ENCODE measurements at regions not wholly inside any gene's neighbourhood (a gene's known extent, or its start where the extent isn't known, plus 50 kb on each side); places are given as distances from the start of the nearest gene placed in this dataset.

DNA sequence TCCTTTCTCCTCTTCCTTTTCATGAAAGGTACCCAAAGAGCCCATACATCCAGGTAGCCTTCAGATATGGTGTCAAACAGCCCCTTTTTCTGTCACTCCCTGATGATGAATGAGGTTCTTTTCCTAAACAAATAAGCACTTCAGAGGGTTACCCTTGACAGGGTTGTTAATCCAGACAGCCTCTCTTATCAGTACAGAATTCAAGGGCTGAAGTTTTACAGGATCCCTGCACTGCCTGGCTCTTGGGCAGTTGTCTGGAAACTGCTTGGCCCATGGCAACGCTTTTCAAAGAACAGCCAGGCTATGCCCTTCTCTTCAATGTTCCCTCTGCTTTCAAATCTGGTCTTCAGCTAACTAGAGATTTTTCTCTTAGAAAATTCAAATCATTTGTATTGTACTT is 352.6 kb upstream of the FAM241A start:
- H3K9ac ChIP-seq (ENCODE audit: low read length), result no peak overlapping the region
- no peak overlapping the region for H3K4me2 ChIP-seq (ENCODE audit: low read depth, low read length)
- H3K4me1 ChIP-seq (ENCODE audit: low read length), result no peaks in the 10 kb centered on the region
- H3K27ac ChIP-seq (ENCODE audit: low read length), result no peak overlapping the region
- no peaks in the 10 kb centered on the region for H3K27me3 ChIP-seq (replicated peaks; ENCODE audit: insufficient read depth, low read length)
- TF ChIP-seq EZH2phosphoT487 (IDR thresholded peaks at IDR 0.05; ENCODE audit: low read length) (no peak), EZH2 (optimal IDR thresholded peaks at IDR 0.05; ENCODE audit: low read depth, low read length) (no peak), CTCF (IDR thresholded peaks at IDR 0.05; ENCODE audit: low read length) (no peak)
- H4K20me1 ChIP-seq (ENCODE audit: insufficient read depth, low read length), result no peaks in the 10 kb centered on the region
- no peaks in the 10 kb centered on the region for H3K9me3 ChIP-seq (replicated peaks; ENCODE audit: insufficient read depth, low read length)
- H3K79me2 ChIP-seq (ENCODE audit: low read length), result no peaks in the 10 kb centered on the region
- no peak overlapping the region for H2AFZ ChIP-seq (ENCODE audit: low read length)
- no peaks in the 10 kb centered on the region for H3F3A ChIP-seq (ENCODE audit: insufficient read depth, low read length)
- no peak for DNase-seq
- no peaks in the 10 kb centered on the region for H3K36me3 ChIP-seq (replicated peaks; ENCODE audit: insufficient read depth, low read length)
- H3K9me2 ChIP-seq (replicated peaks; ENCODE audit: insufficient read depth, low read length), result no peaks in the 10 kb centered on the region
- H3K4me3 ChIP-seq (ENCODE audit: low read length), result no peak overlapping the region

DNA sequence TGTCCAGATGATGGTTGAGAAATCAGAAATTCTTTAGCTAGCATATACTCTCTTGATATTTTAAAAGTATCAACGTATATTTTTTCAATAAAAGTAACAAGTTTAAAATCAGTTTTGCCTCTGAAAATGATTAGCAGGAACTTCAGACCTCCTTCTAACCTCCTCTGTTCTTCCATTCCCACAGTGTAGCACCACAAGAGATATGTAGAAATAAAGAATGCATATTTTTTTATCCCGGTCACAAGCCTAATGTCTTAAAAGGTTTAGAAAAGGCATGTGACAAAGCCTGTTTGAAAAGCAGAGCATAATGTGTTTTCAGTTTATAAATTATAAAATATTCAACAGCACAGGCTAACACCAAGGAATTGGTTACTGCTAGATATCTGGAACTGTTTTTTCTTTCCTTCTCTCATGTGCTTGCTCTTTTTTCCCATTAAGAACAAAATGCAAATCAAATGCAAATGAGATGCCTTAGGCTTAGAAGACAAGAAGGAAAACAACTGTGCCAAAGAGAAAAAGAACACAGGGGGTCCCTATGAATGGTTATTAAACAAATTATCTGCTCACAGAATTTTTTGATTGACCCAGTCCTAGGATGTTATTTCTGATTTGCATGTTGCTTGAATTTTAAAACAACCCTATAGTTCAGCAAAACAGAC is 351.7 kb upstream of the FAM241A start:
- Histone ChIP-seq H3K9me3 (replicated peaks; ENCODE audit: insufficient read depth, low read length) (no peaks in the 10 kb centered on the region), H3K4me2 (ENCODE audit: low read depth, low read length) (no peak overlapping the region), H3K27me3 (replicated peaks; ENCODE audit: insufficient read depth, low read length) (no peaks in the 10 kb centered on the region), H3K27ac (ENCODE audit: low read length) (no peak overlapping the region), H3K4me3 (ENCODE audit: low read length) (no peak overlapping the region), H3K79me2 (ENCODE audit: low read length) (no peaks in the 10 kb centered on the region), H4K20me1 (ENCODE audit: insufficient read depth, low read length) (no peaks in the 10 kb centered on the region), H2AFZ (ENCODE audit: low read length) (no peak overlapping the region), H3K4me1 (ENCODE audit: low read length) (no peaks in the 10 kb centered on the region), H3K9ac (ENCODE audit: low read length) (no peak overlapping the region), H3F3A (ENCODE audit: insufficient read depth, low read length) (no peaks in the 10 kb centered on the region), H3K36me3 (replicated peaks; ENCODE audit: insufficient read depth, low read length) (no peaks in the 10 kb centered on the region), H3K9me2 (replicated peaks; ENCODE audit: insufficient read depth, low read length) (no peaks in the 10 kb centered on the region)
- DNase-seq, result no peak
- TF ChIP-seq CTCF (IDR thresholded peaks at IDR 0.05; ENCODE audit: low read length) (no peak), EZH2phosphoT487 (IDR thresholded peaks at IDR 0.05; ENCODE audit: low read length) (no peak), EZH2 (optimal IDR thresholded peaks at IDR 0.05; ENCODE audit: low read depth, low read length) (no peak)

DNA sequence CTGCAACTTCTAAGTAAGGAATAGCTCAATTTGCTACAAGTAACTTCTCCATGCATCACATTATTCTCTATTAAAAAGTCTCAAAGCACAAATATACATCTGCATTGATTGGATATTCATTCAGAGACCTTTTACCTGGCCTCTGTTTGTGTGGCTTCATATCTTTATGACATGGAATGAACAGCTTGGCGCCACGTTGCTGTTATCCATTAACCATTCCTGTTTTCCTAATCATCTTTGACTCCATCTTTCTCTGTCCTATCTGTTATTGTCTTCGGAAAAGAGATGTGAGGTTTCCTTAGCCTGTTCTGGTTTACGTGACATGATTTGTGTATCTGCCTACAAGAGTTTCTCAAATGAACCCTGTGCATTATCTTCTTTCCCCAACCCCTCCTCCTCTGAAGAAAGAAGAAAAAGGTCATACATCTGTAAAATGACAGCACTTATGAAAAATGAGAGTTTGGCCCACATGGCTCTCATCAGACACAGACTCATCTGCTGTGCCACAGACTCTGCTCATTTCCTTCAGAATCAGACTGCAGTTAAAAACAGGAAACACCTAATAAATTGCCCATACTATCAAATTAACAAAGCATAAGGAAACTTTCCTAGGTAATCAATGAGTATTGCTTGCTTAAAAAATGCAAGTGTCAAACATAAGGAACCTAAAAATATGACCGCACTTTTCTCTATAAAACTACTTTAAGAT is 347.6 kb upstream of the FAM241A start:
- TF ChIP-seq CTCF (IDR thresholded peaks at IDR 0.05; ENCODE audit: low read length), result no peak
- no peak for TF ChIP-seq EZH2 (optimal IDR thresholded peaks at IDR 0.05; ENCODE audit: low read depth, low read length)
- no peak for TF ChIP-seq EZH2phosphoT487 (IDR thresholded peaks at IDR 0.05; ENCODE audit: low read length)
- H3K36me3 ChIP-seq (replicated peaks; ENCODE audit: insufficient read depth, low read length), result no peaks in the 10 kb centered on the region
- no peak overlapping the region for H3K4me2 ChIP-seq (ENCODE audit: low read depth, low read length)
- no peak overlapping the region for H3K9ac ChIP-seq (ENCODE audit: low read length)
- H3K9me2 ChIP-seq (replicated peaks; ENCODE audit: insufficient read depth, low read length), result no peaks in the 10 kb centered on the region
- H3K27me3 ChIP-seq (replicated peaks; ENCODE audit: insufficient read depth, low read length), result no peaks in the 10 kb centered on the region
- H2AFZ ChIP-seq (ENCODE audit: low read length), result no peak overlapping the region
- H3K4me3 ChIP-seq (ENCODE audit: low read length), result no peak overlapping the region
- H4K20me1 ChIP-seq (ENCODE audit: insufficient read depth, low read length), result no peaks in the 10 kb centered on the region
- no peaks in the 10 kb centered on the region for H3K9me3 ChIP-seq (replicated peaks; ENCODE audit: insufficient read depth, low read length)
- H3F3A ChIP-seq (ENCODE audit: insufficient read depth, low read length), result no peaks in the 10 kb centered on the region
- H3K27ac ChIP-seq (ENCODE audit: low read length), result no peak overlapping the region
- H3K79me2 ChIP-seq (ENCODE audit: low read length), result no peaks in the 10 kb centered on the region
- no peaks in the 10 kb centered on the region for H3K4me1 ChIP-seq (ENCODE audit: low read length)
- DNase-seq, result no peak

All from MM.1S (cell line).